ENCODE measurements at regions not wholly inside any gene's neighbourhood (a gene's known extent, or its start where the extent isn't known, plus 50 kb on each side); places are given as distances from the start of the nearest gene placed in this dataset.

DNA sequence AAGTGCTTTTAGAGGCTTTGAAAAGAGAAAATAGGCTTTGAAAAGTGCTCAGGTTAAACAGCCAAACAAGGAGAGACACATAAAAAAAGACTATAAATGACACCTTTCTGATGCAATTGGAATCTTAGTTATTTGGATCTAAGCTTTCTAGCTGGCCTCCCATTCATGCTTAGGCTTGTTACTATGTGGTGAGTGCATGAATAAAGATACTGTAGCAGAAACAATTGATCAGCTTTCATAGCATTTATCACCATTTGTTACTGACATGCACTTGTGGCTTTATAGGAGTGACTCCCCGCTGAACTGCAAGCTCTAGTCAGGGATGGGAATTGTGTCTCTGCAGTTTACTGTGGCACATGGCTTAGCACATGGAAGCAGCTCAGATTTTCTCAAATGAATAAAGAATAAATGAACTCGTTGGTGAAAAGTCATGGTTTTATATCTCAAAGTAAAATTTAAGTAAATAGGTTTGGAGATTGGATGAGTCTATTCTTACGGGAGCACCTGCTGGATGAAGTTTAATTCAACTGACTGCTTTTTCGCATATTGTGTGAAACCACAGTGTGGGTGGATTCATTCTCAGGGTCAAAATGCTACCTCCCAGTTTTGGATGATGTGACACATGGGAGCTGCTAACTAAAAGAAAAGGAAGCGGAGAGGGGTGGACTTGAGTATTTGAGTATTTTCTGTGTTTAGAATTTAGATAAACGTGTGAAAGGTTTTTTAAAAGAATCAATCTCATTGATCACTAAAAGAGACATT, 91.1 kb upstream of the NOL4 start:
- TF ChIP-seq, protein P1, sequence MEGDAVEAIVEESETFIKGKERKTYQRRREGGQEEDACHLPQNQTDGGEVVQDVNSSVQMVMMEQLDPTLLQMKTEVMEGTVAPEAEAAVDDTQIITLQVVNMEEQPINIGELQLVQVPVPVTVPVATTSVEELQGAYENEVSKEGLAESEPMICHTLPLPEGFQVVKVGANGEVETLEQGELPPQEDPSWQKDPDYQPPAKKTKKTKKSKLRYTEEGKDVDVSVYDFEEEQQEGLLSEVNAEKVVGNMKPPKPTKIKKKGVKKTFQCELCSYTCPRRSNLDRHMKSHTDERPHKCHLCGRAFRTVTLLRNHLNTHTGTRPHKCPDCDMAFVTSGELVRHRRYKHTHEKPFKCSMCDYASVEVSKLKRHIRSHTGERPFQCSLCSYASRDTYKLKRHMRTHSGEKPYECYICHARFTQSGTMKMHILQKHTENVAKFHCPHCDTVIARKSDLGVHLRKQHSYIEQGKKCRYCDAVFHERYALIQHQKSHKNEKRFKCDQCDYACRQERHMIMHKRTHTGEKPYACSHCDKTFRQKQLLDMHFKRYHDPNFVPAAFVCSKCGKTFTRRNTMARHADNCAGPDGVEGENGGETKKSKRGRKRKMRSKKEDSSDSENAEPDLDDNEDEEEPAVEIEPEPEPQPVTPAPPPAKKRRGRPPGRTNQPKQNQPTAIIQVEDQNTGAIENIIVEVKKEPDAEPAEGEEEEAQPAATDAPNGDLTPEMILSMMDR (IDR thresholded peaks at IDR 0.05), result no peak
- no peak for TF ChIP-seq POLR2AphosphoS5 (IDR thresholded peaks at IDR 0.05; ENCODE audit: insufficient read depth in 1 of 2, low read depth in 1 of 2)
